Neural progenitor cell (in vitro differentiated cells): ENCODE measurements at regions not wholly inside any gene's neighbourhood (a gene's known extent, or its start where the extent isn't known, plus 50 kb on each side); places are given as distances from the start of the nearest gene placed in this dataset.

Experiments
- CTCF ChIP-seq: fragments of 200-600 bp; sonication (generic); IDR thresholded peaks from 2 replicates; pipeline ENCODE4 v1.5.1; 2017; ENCODE audit warnings: antibody characterized with exemption, mild to moderate bottlenecking
- EZH2 ChIP-seq: fragments of 200-600 bp; sonication (generic); IDR thresholded peaks from 2 replicates; pipeline ENCODE4 v1.6.1; 2017; ENCODE audit warnings: antibody characterized with exemption, mild to moderate bottlenecking, moderate library complexity

GRCh38 chr4:170497689-170498088, 407.9 kb upstream of the AADAT start:
- no peak for TF ChIP-seq CTCF
- no peak for TF ChIP-seq EZH2
